Liver (tissue), 8 donors: ENCODE measurements at regions not wholly inside any gene's neighbourhood (a gene's known extent, or its start where the extent isn't known, plus 50 kb on each side); places are given as distances from the start of the nearest gene placed in this dataset.

Experiments
- DNase-seq: peaks from one replicate; pipeline ENCODE4 v3.0.0-alpha.2; 2017; ENCODE audit warnings: low spot score
- H3K27ac ChIP-seq, 2 donors: one replicate each; pipeline ENCODE4 v1.7.0; 2013; ENCODE audit warnings: inconsistent platforms in 2 of 2, low read length in 2 of 2, control low read depth in 1 of 2, low read depth in 1 of 2, mild to moderate bottlenecking in 1 of 2
- H3K27me3 ChIP-seq, 4 donors: one replicate each; pipeline versions ENCODE4 v1.6.1 to v1.7.0; 2013; ENCODE audit warnings: low read length in 3 of 4, inconsistent platforms in 1 of 4, mild to moderate bottlenecking in 1 of 4, moderate library complexity in 1 of 4; ENCODE audit not compliant: control insufficient read depth in 4 of 4, insufficient read depth in 4 of 4
- H3K36me3 ChIP-seq, 4 donors: one replicate each; pipeline versions ENCODE4 v1.6.1 to v1.7.0; 2013; ENCODE audit warnings: low read length in 3 of 4, mild to moderate bottlenecking in 3 of 4, low read depth in 1 of 4, moderate library complexity in 1 of 4; ENCODE audit not compliant: control insufficient read depth in 4 of 4, insufficient read depth in 3 of 4
- H3K4me1 ChIP-seq, 4 donors: one replicate each; pipeline versions ENCODE4 v1.6.1 to v1.7.0; 2013; ENCODE audit warnings: low read length in 3 of 4, mild to moderate bottlenecking in 3 of 4, moderate library complexity in 1 of 4; ENCODE audit not compliant: control insufficient read depth in 4 of 4, insufficient read depth in 4 of 4
- H3K4me3 ChIP-seq, 3 donors: one replicate each; pipeline versions ENCODE4 v1.6.1 to v1.7.0; 2013; ENCODE audit warnings: low read length in 3 of 3, control low read depth in 1 of 3, low read depth in 1 of 3, mild to moderate bottlenecking in 1 of 3
- H3K9ac ChIP-seq, 2 donors: one replicate each; pipeline ENCODE4 v1.7.0; 2013; ENCODE audit warnings: low read length in 2 of 2, mild to moderate bottlenecking in 2 of 2, moderate library complexity in 2 of 2, control low read depth in 1 of 2, low read depth in 1 of 2
- H3K9me3 ChIP-seq, 4 donors: one replicate each; pipeline versions ENCODE4 v1.6.1 to v1.7.0; 2013; ENCODE audit warnings: low read length in 3 of 4; ENCODE audit not compliant: control insufficient read depth in 4 of 4
- ATF3 ChIP-seq: IDR thresholded peaks from 2 replicates; pipeline ENCODE4 v1.6.1; 2016; ENCODE audit warnings: antibody characterized with exemption
- EGR1 ChIP-seq, 2 donors: IDR thresholded peaks; 2 replicates each; pipeline ENCODE4 v1.6.1; 2016 to 2018; ENCODE audit warnings: antibody characterized with exemption in 2 of 2, low read depth in 2 of 2
- FOXA1 ChIP-seq: IDR thresholded peaks from 2 replicates; pipeline ENCODE4 v1.6.1; 2016; ENCODE audit warnings: antibody characterized with exemption
- FOXA2 ChIP-seq: IDR thresholded peaks from 2 replicates; pipeline ENCODE4 v1.6.1; 2016; ENCODE audit warnings: antibody characterized with exemption
- GABPA ChIP-seq, 2 donors: IDR thresholded peaks in 1 of 2; conservative IDR thresholded peaks in 1 of 2; 2 replicates each; pipeline ENCODE4 v1.6.1; 2016; ENCODE audit warnings: antibody characterized with exemption in 2 of 2, mild to moderate bottlenecking in 1 of 2, moderate library complexity in 1 of 2
- HNF4A ChIP-seq, 2 donors: conservative IDR thresholded peaks; 2 replicates each; pipeline ENCODE4 v1.6.1; 2016; ENCODE audit warnings: antibody characterized with exemption in 2 of 2, mild to moderate bottlenecking in 2 of 2
- HNF4G ChIP-seq: IDR thresholded peaks from 2 replicates; pipeline ENCODE4 v1.6.1; 2016; ENCODE audit warnings: antibody characterized with exemption
- JUND ChIP-seq, 2 donors: IDR thresholded peaks; 2 replicates each; pipeline ENCODE4 v1.6.1; 2016; ENCODE audit warnings: antibody characterized with exemption in 2 of 2
- NR2F2 ChIP-seq: IDR thresholded peaks from 2 replicates; pipeline ENCODE4 v1.6.1; 2016; ENCODE audit warnings: antibody characterized with exemption
- RAD21 ChIP-seq, 2 donors: IDR thresholded peaks; 2 replicates each; pipeline ENCODE4 v1.6.1; 2016; ENCODE audit warnings: antibody characterized with exemption in 2 of 2, mild to moderate bottlenecking in 2 of 2
- RXRA ChIP-seq, 2 donors: IDR thresholded peaks; 2 replicates each; pipeline ENCODE4 v1.6.1; 2017 to 2018; ENCODE audit warnings: antibody characterized with exemption in 2 of 2, mild to moderate bottlenecking in 1 of 2
- SP1 ChIP-seq: IDR thresholded peaks from 2 replicates; pipeline ENCODE4 v1.6.1; 2018; ENCODE audit warnings: antibody characterized with exemption, mild to moderate bottlenecking
- TAF1 ChIP-seq: conservative IDR thresholded peaks from 2 replicates; pipeline ENCODE4 v1.6.1; 2016; ENCODE audit warnings: antibody characterized with exemption, mild to moderate bottlenecking
- YY1 ChIP-seq: IDR thresholded peaks from 2 replicates; pipeline ENCODE4 v1.6.1; 2016; ENCODE audit warnings: antibody characterized with exemption, mild to moderate bottlenecking
- ZBTB33 ChIP-seq: IDR thresholded peaks from 2 replicates; pipeline ENCODE4 v1.6.1; 2016; ENCODE audit warnings: antibody characterized with exemption
- WGBS: extraction: QIAGEN DNeasy Blood & Tissue Kit; methylation state at CpG from one replicate; pipeline ENCODE4 v1.1.7; 2013; 5-methylcytosine and 5-hydroxymethylcytosine counted together
- TF ChIP-seq, protein P1 (sequence below): IDR thresholded peaks from 2 replicates; pipeline ENCODE4 v1.6.1; 2016; ENCODE audit warnings: antibody characterized with exemption
- TF ChIP-seq, protein P2 (sequence below): fragments of 150-350 bp; IDR thresholded peaks from 2 replicates; pipeline ENCODE4 v1.5.1; 2017; ENCODE audit warnings: improper control_type of control experiment, low read depth, low read length; ENCODE audit not compliant: missing input control
- TF ChIP-seq, protein P3 (sequence below): IDR thresholded peaks from 2 replicates; pipeline ENCODE4 v1.6.1; 2016; ENCODE audit warnings: antibody characterized with exemption, mild to moderate bottlenecking
- donor health status: healthy.
- donor health status: healthy.
- donor health status: healthy.
- donor health status: healthy.
- donor health status: healthy.

DNA sequence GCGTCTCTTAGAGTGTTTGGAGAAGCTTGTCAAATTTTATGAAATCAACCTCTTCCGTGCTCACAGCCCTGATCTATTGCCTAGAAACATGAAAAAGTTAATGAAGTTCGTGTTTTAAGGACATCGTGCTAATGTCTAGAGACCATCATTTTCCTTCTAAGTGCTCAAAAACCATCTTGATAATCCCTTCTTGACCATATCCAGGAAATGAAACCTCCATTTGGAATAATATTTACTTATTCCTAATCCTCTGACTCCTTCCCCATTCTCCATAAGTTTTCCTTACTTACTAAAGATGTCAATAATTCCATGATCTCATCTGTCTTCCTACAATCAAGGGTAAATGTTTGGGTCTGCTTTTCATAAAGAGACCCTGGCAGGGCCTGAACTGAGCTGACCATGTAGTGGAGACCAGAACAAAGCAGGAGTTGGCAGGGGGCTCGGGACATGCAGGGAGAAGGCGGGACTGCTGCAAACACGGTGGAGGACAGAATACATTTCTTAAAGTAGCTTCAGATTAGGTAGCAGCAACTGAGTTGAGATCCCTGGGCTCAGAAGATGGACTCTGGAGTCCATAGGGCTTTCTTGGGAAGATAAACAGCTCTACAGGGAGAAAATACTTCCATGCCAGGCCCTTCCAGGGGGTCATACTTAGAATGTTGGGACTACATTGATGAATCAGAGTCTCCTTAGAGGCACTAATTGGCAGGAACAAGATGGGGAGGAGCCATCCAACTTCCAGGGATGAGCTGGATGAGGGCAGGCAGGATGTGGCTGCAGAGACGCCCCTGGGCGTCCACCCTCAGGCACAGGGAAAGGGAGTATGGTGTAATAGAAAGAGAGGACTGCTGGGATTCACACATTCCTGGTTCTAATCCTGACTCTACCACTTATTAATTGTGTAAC, 100.7 kb downstream of the RIN2 start:
- Histone ChIP-seq H3K36me3 (no peaks in the 10 kb centered on the region), H3K9ac (no peak overlapping the region), H3K27ac (no peak overlapping the region), H3K27me3 (no peaks in the 10 kb centered on the region), H3K4me3 (no peak overlapping the region), H3K9me3 (no peaks in the 10 kb centered on the region), H3K4me1 (peaks cover 3 to 5% (median 4%) of the 10 kb centered on the region in 4 donors)
- DNase-seq = no peak
- WGBS = 88% methylated on average over 9 of the region's 9 CpGs
- TF ChIP-seq RXRA (IDR thresholded peaks at IDR 0.05) = no peak

GRCh38 chr20:19859444-19859843, 101.4 kb downstream of the RIN2 start:
- no peak overlapping the region for H3K27ac ChIP-seq
- WGBS = 96% methylated on average over 3 of the region's 3 CpGs
- no peak for DNase-seq

More at GRCh38 chr20:19859444-19859843, 101.4 kb downstream of the RIN2 start:
- no peak overlapping the region for H3K9ac ChIP-seq
- H3K4me1 ChIP-seq = peaks cover 3 to 12% (median 10%) of the 10 kb centered on the region in 4 donors
- H3K9me3 ChIP-seq = no peaks in the 10 kb centered on the region
- H3K4me3 ChIP-seq = no peak overlapping the region
- TF ChIP-seq, protein P1, sequence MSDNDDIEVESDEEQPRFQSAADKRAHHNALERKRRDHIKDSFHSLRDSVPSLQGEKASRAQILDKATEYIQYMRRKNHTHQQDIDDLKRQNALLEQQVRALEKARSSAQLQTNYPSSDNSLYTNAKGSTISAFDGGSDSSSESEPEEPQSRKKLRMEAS = no peak
- TF ChIP-seq, protein P2, sequence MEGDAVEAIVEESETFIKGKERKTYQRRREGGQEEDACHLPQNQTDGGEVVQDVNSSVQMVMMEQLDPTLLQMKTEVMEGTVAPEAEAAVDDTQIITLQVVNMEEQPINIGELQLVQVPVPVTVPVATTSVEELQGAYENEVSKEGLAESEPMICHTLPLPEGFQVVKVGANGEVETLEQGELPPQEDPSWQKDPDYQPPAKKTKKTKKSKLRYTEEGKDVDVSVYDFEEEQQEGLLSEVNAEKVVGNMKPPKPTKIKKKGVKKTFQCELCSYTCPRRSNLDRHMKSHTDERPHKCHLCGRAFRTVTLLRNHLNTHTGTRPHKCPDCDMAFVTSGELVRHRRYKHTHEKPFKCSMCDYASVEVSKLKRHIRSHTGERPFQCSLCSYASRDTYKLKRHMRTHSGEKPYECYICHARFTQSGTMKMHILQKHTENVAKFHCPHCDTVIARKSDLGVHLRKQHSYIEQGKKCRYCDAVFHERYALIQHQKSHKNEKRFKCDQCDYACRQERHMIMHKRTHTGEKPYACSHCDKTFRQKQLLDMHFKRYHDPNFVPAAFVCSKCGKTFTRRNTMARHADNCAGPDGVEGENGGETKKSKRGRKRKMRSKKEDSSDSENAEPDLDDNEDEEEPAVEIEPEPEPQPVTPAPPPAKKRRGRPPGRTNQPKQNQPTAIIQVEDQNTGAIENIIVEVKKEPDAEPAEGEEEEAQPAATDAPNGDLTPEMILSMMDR = no peak
- TF ChIP-seq TAF1 = no peak
- TF ChIP-seq, protein P3, sequence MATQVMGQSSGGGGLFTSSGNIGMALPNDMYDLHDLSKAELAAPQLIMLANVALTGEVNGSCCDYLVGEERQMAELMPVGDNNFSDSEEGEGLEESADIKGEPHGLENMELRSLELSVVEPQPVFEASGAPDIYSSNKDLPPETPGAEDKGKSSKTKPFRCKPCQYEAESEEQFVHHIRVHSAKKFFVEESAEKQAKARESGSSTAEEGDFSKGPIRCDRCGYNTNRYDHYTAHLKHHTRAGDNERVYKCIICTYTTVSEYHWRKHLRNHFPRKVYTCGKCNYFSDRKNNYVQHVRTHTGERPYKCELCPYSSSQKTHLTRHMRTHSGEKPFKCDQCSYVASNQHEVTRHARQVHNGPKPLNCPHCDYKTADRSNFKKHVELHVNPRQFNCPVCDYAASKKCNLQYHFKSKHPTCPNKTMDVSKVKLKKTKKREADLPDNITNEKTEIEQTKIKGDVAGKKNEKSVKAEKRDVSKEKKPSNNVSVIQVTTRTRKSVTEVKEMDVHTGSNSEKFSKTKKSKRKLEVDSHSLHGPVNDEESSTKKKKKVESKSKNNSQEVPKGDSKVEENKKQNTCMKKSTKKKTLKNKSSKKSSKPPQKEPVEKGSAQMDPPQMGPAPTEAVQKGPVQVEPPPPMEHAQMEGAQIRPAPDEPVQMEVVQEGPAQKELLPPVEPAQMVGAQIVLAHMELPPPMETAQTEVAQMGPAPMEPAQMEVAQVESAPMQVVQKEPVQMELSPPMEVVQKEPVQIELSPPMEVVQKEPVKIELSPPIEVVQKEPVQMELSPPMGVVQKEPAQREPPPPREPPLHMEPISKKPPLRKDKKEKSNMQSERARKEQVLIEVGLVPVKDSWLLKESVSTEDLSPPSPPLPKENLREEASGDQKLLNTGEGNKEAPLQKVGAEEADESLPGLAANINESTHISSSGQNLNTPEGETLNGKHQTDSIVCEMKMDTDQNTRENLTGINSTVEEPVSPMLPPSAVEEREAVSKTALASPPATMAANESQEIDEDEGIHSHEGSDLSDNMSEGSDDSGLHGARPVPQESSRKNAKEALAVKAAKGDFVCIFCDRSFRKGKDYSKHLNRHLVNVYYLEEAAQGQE = no peak
- TF ChIP-seq HNF4A (conservative IDR thresholded peaks at IDR 0.05) = no peak
- TF ChIP-seq FOXA2 = no peak
- TF ChIP-seq ATF3 = no peak
- TF ChIP-seq RXRA (IDR thresholded peaks at IDR 0.05) = no peak
- TF ChIP-seq RAD21 (IDR thresholded peaks at IDR 0.05) = no peak
- no peak for TF ChIP-seq JUND (IDR thresholded peaks at IDR 0.05)
- no peak for TF ChIP-seq HNF4G
- no peak for TF ChIP-seq YY1
- no peak for TF ChIP-seq NR2F2
- no peak for TF ChIP-seq ZBTB33
- TF ChIP-seq EGR1 (IDR thresholded peaks at IDR 0.05; ENCODE audit: low read depth in 2 of 2) = no peak
- no peak for TF ChIP-seq SP1
- no peak for TF ChIP-seq GABPA (IDR thresholded peaks at IDR 0.05 in 1 of 2, conservative IDR thresholded peaks at IDR 0.05 in 1 of 2)
- no peak for TF ChIP-seq FOXA1
- no peaks in the 10 kb centered on the region for H3K36me3 ChIP-seq
- H3K27me3 ChIP-seq = no peaks in the 10 kb centered on the region
